Effector memory CD8-positive, alpha-beta T cell (primary cell): ENCODE measurements at regions not wholly inside any gene's neighbourhood (a gene's known extent, or its start where the extent isn't known, plus 50 kb on each side); places are given as distances from the start of the nearest gene placed in this dataset.
"Not testable (repeated sequence)": the region's sequence is repeated elsewhere in the genome, so short reads cannot be mapped to it uniquely, and the experiment has no call there.

Experiments used
- ATAC-seq: fragments of 150-1000 bp; cut with Tn5 transposase; replicated peaks from 2 replicates; pipeline ENCODE4 v1.10.0; 2021; ENCODE audit warnings: mild to moderate bottlenecking, moderate library complexity
- DNase-seq, 3 experiments: peaks; one replicate each; pipeline ENCODE4 v3.0.0; 2021
- H3K27ac Mint-ChIP-seq, 2 donors: one replicate each; pipeline ENCODE4 v1.8.0; 2022; ENCODE audit warnings: mild to moderate bottlenecking in 2 of 2, mixed read lengths in 2 of 2, moderate library complexity in 2 of 2
- H3K27me3 Mint-ChIP-seq, 2 donors: one replicate each; pipeline ENCODE4 v1.8.0; 2022; ENCODE audit warnings: mixed read lengths in 2 of 2
- H3K36me3 Mint-ChIP-seq: one replicate; pipeline ENCODE4 v1.8.0; 2022; ENCODE audit warnings: mild to moderate bottlenecking, moderate library complexity, mixed read lengths; ENCODE audit not compliant: insufficient read depth
- H3K4me1 Mint-ChIP-seq, 2 donors: one replicate each; pipeline ENCODE4 v1.8.0; 2022; ENCODE audit warnings: low read depth in 2 of 2, mixed read lengths in 2 of 2
- H3K4me3 Mint-ChIP-seq, 2 donors: one replicate each; pipeline ENCODE4 v1.8.0; 2022; ENCODE audit warnings: mild to moderate bottlenecking in 2 of 2, mixed read lengths in 2 of 2, moderate library complexity in 2 of 2
- H3K9me3 Mint-ChIP-seq, 2 donors: one replicate each; pipeline ENCODE4 v1.8.0; 2022; ENCODE audit warnings: mixed read lengths in 2 of 2

GRCh38 chr9:124116683-124117363, 105.3 kb downstream of the LHX2 start:
- no peak for ATAC-seq
- DNase-seq = no peak
- Mint-ChIP-seq H3K9me3 (no peaks in the 10 kb centered on the region), H3K36me3 (no peaks in the 10 kb centered on the region), H3K27ac (no peak overlapping the region), H3K4me3 (no peak overlapping the region), H3K4me1 (no peaks in the 10 kb centered on the region), H3K27me3 (peaks cover 45 to 77% of the 10 kb centered on the region in 2 donors)

DNA sequence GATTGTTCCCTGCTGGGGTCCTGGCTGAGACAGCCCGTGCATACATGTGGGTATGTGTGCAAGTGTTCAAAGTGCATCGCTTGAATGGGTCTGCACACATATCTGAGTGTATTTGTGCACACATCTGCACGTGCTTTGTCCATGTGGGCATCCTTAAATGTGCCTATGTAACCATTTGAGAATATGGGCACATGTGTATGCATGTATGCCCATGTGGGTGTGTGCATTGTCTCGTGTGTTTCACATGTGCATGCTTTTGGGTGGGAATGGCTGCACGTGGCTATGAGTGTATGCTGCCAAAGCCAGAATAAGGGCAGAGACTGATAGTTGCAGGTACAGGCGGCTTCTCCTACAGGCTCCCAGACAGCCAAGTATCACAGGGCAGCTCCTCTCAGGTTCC, 107.3 kb downstream of the LHX2 start:
- Mint-ChIP-seq H3K27ac (no peak overlapping the region), H3K27me3 (peaks cover 38 to 57% of the 10 kb centered on the region in 2 donors), H3K36me3 (no peaks in the 10 kb centered on the region), H3K9me3 (no peaks in the 10 kb centered on the region), H3K4me1 (no peaks in the 10 kb centered on the region), H3K4me3 (no peak overlapping the region)
- DNase-seq (no peak), ATAC-seq (no peak)

DNA sequence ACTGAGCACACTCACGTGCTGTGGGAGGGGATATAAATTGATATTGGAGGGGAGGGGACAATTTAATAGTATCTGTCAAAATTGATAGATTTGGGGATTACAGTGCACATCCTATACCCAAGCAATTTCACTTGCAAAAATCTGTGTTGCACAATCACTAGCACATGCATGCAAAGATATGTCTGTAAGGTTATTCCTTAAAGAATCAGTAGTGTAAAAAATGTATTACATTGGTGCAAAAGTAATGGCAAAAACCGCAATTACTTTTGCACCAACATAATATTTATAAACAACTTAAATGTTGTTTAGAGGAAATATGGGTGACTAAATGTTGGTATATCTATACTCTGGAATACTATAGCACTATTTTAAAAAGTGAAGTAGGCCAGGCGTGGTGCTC, 108.7 kb downstream of the LHX2 start:
- DNase-seq (no peak), ATAC-seq (no peak)
- no peak overlapping the region for H3K4me3 Mint-ChIP-seq
- no peak overlapping the region for H3K27ac Mint-ChIP-seq
- no peaks in the 10 kb centered on the region for H3K36me3 Mint-ChIP-seq
- no peaks in the 10 kb centered on the region for H3K4me1 Mint-ChIP-seq
- H3K9me3 Mint-ChIP-seq = no peaks in the 10 kb centered on the region
- H3K27me3 Mint-ChIP-seq = peaks cover 37 to 46% of the 10 kb centered on the region in 2 donors

GRCh38 chr9:124121725-124122124, 110.2 kb downstream of the LHX2 start:
- Mint-ChIP-seq H3K27ac (no peak overlapping the region), H3K36me3 (no peaks in the 10 kb centered on the region), H3K4me1 (peaks cover 1 to 2% of the 10 kb centered on the region in 2 donors), H3K9me3 (no peaks in the 10 kb centered on the region), H3K4me3 (no peak overlapping the region), H3K27me3 (peaks cover 25 to 31% of the 10 kb centered on the region in 2 donors)
- ATAC-seq (no peak), DNase-seq (no peak)

- no peaks in the 10 kb centered on the region for H3K9me3 Mint-ChIP-seq
- H3K27me3 Mint-ChIP-seq = peaks cover 19 to 25% of the 10 kb centered on the region in 2 donors
- ATAC-seq (no peak), DNase-seq (no peak)
- peaks cover 7 to 8% of the 10 kb centered on the region in 2 donors for H3K4me1 Mint-ChIP-seq
- peaks cover 4% of the 10 kb centered on the region for H3K36me3 Mint-ChIP-seq
- H3K4me3 Mint-ChIP-seq = no peak overlapping the region
- no peak overlapping the region for H3K27ac Mint-ChIP-seq
Observed at GRCh38 chr9:124122321-124122720, 110.8 kb downstream of the LHX2 start.

- Mint-ChIP-seq H3K4me3 (no peak overlapping the region), H3K36me3 (peaks cover 4% of the 10 kb centered on the region), H3K9me3 (no peaks in the 10 kb centered on the region), H3K4me1 (peaks cover 7 to 8% of the 10 kb centered on the region in 2 donors), H3K27ac (no peak overlapping the region), H3K27me3 (peaks cover 14 to 19% of the 10 kb centered on the region in 2 donors)
- no peak for ATAC-seq
- DNase-seq = no peak
Observed at GRCh38 chr9:124122813-124123462, 111.4 kb downstream of the LHX2 start.

DNA sequence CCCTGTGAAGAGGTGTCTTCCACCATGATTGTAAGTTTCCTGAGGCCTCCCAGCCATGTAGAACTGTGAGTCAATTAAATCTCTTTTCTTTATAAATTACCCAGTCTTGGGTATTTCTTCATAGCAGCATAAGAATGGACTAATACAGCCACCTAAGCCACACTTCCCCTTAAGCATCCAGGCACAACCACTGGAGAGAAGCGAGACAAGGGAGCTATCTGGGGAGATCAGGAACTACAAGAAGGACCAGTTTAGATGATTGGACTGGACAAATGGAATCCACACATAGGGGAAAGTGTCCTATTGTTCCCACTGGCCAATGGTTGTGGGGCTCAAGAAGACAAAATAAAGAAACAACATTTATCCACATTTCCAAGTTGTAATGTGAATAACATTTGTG, 112.1 kb downstream of the LHX2 start:
- H3K27ac Mint-ChIP-seq, H3K36me3 Mint-ChIP-seq, H3K9me3 Mint-ChIP-seq, H3K4me3 Mint-ChIP-seq, DNase-seq, ATAC-seq, H3K4me1 Mint-ChIP-seq: not testable (repeated sequence)
- peaks cover 12 to 13% of the 10 kb centered on the region in 2 donors for H3K27me3 Mint-ChIP-seq

DNA sequence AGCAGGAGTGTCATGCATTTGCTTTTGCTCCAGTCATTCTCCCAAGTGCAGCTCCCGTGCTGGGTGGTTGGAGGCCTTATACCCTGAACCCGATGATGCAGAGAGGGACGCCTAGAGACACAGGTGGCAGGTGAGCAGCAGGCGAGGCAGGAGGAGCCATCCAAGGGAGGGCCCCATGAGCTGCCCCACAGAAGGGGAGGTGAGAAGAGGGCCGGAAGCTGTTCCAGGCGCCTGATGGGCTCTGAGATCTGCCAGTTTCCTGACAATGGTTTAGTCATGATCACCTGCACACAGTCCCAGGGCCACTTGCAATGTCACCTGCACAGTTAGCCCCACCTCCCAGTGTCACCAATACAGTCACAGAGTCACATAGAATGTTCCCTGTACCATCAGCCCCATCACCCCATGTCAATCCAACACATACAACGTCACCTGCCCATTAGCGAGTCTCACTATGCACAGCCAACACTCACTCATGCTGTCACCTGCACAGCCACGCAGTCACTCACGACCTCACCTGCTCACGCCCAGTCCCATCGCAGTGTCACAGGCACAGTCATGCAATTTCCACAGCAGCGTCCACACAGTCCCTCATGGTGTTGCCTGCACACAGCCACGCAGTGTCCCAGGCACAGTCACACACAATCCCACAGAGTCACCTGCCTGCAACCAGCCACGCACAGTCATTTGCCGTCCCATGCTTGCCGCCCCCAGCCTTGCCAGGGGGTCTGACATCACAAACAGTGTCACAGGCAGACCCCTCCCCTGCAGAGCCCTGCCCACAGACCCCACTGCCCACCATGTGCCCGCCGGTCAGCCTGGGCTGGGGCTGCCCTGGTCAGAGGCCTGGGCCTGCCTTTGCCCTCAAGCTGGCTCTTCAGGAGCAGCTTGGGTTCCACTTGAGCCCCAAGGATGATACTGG, 113.4 kb downstream of the LHX2 start:
- ATAC-seq (no peak), DNase-seq (no peak)
- Mint-ChIP-seq H3K4me1 (peaks cover 7 to 8% of the 10 kb centered on the region in 2 donors), H3K4me3 (no peak overlapping the region), H3K27ac (no peak overlapping the region), H3K9me3 (no peaks in the 10 kb centered on the region), H3K36me3 (peaks cover 4% of the 10 kb centered on the region), H3K27me3 (peaks cover 0 to 2% of the 10 kb centered on the region in 2 donors)

GRCh38 chr9:124125651-124125977, 114.0 kb downstream of the LHX2 start:
- ATAC-seq (no peak), DNase-seq (no peak)
- Mint-ChIP-seq H3K4me1 (peaks cover 7 to 8% of the 10 kb centered on the region in 2 donors), H3K9me3 (no peaks in the 10 kb centered on the region), H3K27me3 (no peaks in the 10 kb centered on the region), H3K4me3 (no peak overlapping the region), H3K36me3 (peaks cover 4% of the 10 kb centered on the region), H3K27ac (no peak overlapping the region)

DNA sequence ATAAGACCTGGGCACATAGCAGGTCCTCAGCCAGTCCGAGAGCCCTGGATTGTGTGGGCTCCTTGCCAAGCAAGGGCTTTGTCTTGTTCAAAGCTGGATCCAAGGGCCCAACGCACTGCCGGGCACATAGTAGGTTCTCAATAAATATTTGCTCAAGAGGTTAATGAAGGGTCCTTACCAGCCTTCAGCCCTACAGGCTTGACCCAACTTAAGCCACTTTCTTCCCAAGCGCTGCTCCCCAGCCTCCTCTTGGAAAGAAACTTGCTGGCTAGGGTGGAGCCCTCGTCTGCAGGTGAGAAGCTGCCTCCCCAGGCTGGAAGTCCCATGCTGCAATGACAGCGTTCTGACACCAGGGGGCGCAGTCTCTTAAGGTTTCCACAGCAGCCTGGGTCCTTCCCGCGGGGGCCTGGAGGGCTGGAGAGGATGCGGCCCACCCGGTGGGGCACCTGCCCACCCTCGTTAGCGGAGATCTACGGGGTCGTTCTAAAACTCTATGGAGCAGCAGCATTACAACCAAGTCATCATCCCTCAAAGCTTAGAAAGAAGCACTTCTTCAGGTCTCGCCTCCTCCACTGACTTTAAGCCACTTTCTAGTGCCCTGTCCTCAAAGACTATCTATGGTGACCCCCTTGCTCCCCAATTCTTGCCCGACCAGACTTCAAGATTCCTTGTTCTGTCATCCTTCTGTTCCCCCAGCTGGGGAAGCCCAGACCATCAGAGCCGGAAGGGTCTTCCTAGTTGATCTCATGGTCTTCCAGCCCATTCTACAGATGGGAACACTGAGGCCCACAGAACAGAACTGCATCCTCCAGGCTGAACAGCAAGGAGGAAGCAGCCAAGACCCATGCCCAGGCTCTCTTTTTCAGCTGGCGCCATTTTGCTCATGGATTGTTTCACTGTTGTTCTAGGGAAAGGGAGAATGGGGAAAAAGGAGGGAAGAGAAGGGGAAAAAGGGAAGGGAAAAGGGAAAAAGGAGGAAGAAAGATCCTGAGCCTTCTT, 115.4 kb downstream of the LHX2 start:
- H3K27me3 Mint-ChIP-seq = no peaks in the 10 kb centered on the region
- DNase-seq (peak; percentile 75 to 80 (median 76)), ATAC-seq (peak; percentile 56)
- H3K27ac Mint-ChIP-seq = no peak overlapping the region
- peaks cover 4% of the 10 kb centered on the region for H3K36me3 Mint-ChIP-seq
- no peaks in the 10 kb centered on the region for H3K9me3 Mint-ChIP-seq
- H3K4me1 Mint-ChIP-seq = peaks cover 7 to 8% of the 10 kb centered on the region in 2 donors
- no peak overlapping the region for H3K4me3 Mint-ChIP-seq

DNA sequence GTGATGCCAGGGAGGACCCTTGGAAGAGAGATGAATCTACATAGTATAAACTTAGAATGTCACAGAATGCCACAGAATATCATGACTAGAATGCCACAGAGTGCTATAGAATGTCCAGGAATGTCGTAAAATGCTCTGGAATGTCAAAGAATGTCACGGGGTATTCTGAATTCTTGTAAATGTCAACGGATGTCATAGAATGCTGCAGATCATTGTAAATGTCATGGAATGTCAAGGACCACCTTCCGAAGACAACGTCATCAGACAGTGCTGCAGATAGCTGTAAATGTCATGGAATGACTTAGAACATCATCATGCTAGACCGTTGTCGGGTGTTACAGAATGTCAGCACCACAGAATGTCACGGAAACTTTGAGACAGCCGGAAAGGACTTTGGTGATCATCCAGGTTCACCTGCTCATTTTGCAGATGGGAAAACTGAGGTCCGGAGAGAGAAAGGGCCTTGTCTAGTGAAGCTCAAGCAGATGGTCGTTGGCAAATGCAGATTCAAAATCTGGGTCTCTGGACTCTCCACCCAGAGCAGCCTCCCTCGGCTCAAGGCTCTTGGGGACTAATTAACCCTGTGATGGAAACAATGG, 117.1 kb downstream of the LHX2 start:
- Mint-ChIP-seq H3K27me3 (no peaks in the 10 kb centered on the region), H3K36me3 (peaks cover 4% of the 10 kb centered on the region)
- no peak for DNase-seq

GRCh38 chr9:124130277-124131075, 118.9 kb downstream of the LHX2 start:
- no peak overlapping the region for H3K4me3 Mint-ChIP-seq
- no peak for ATAC-seq
- H3K36me3 Mint-ChIP-seq = peaks cover 4% of the 10 kb centered on the region
- no peaks in the 10 kb centered on the region for H3K9me3 Mint-ChIP-seq
- peaks cover 8 to 9% of the 10 kb centered on the region in 2 donors for H3K4me1 Mint-ChIP-seq
- H3K27ac Mint-ChIP-seq = peak overlapping the region in 1 of 2 donors; percentile 36
- H3K27me3 Mint-ChIP-seq = no peaks in the 10 kb centered on the region
- no peak for DNase-seq

More for the DNA sequence above, 117.1 kb downstream of the LHX2 start:
- Mint-ChIP-seq H3K27ac (no peak overlapping the region), H3K4me1 (peaks cover 8 to 9% of the 10 kb centered on the region in 2 donors), H3K4me3 (no peak overlapping the region), H3K9me3 (no peaks in the 10 kb centered on the region)
- ATAC-seq = no peak
